Common myeloid progenitor, CD34-positive (primary cell): ENCODE measurements at regions not wholly inside any gene's neighbourhood (a gene's known extent, or its start where the extent isn't known, plus 50 kb on each side); places are given as distances from the start of the nearest gene placed in this dataset.

Experiments
- CTCF ChIA-PET: fragments of 350-600 bp; sonication (Branson Sonifier 250); formaldehyde crosslinking; loops from one replicate; lab custom pipeline; 2021; ENCODE audit warnings: antibody characterized with exemption; lab: Charles Lee
- POLR2A ChIA-PET: fragments of 350-600 bp; sonication (Branson Sonifier 250); formaldehyde crosslinking; loops from one replicate; lab custom pipeline; 2021; ENCODE audit warnings: antibody characterized with exemption; lab: Charles Lee
- DNase-seq, 3 donors: peaks; one replicate each; pipeline versions ENCODE4 v3.0.0 to v3.0.0-alpha.2; 2013
- H3K27ac ChIP-seq, 2 experiments: 1 replicate in 1 of 2; 2 replicates in 1 of 2; pipeline ENCODE4 v1.7.0; 2013; ENCODE audit warnings: inconsistent platforms in 2 of 2, low read length in 2 of 2, mild to moderate bottlenecking in 2 of 2, low read depth in 1 of 2, moderate library complexity in 1 of 2; ENCODE audit not compliant: severe bottlenecking in 2 of 2, insufficient read depth in 1 of 2, poor library complexity in 1 of 2
- H3K27me3 ChIP-seq, 5 experiments: replicated peaks in 2 of 5; 1 replicate in 3 of 5; 2 replicates in 2 of 5; pipeline versions ENCODE4 v1.6.1 to v1.7.0; 2013; ENCODE audit warnings: low read length in 4 of 5, mild to moderate bottlenecking in 2 of 5, moderate library complexity in 2 of 5, inconsistent platforms in 1 of 5; ENCODE audit not compliant: insufficient read depth in 5 of 5, control insufficient read depth in 4 of 5
- H3K36me3 ChIP-seq, 4 experiments: 1 replicate in 2 of 4; 2 replicates in 2 of 4; pipeline versions ENCODE4 v1.6.1 to v1.7.0; 2013; ENCODE audit warnings: low read length in 3 of 4, control low read depth in 1 of 4, mild to moderate bottlenecking in 1 of 4; ENCODE audit not compliant: control insufficient read depth in 4 of 4, insufficient read depth in 4 of 4
- H3K4me1 ChIP-seq, 4 experiments: 1 replicate in 3 of 4; 2 replicates in 1 of 4; pipeline versions ENCODE4 v1.6.1 to v1.7.1; 2013; ENCODE audit warnings: low read length in 3 of 4, mild to moderate bottlenecking in 3 of 4, control low read depth in 1 of 4, inconsistent platforms in 1 of 4, moderate library complexity in 1 of 4; ENCODE audit not compliant: control insufficient read depth in 4 of 4, insufficient read depth in 4 of 4; ENCODE audit errors: control extremely low read depth in 1 of 4
- H3K4me3 ChIP-seq, 7 experiments: 1 replicate in 4 of 7; 2 replicates in 3 of 7; pipeline versions ENCODE4 v1.5.1 to v1.7.0; 2013; ENCODE audit warnings: mild to moderate bottlenecking in 7 of 7, low read length in 6 of 7, moderate library complexity in 6 of 7, inconsistent platforms in 2 of 7, low read depth in 2 of 7, control low read depth in 1 of 7; ENCODE audit not compliant: insufficient read depth in 4 of 7, control insufficient read depth in 1 of 7; ENCODE audit errors: extremely low read depth in 1 of 7
- H3K9me3 ChIP-seq, 5 experiments: 1 replicate in 4 of 5; 2 replicates in 1 of 5; pipeline versions ENCODE4 v1.6.1 to v1.7.1; 2013; ENCODE audit warnings: low read length in 4 of 5, mild to moderate bottlenecking in 2 of 5, inconsistent platforms in 1 of 5, low read depth in 1 of 5, moderate library complexity in 1 of 5; ENCODE audit not compliant: control insufficient read depth in 4 of 5, insufficient read depth in 2 of 5; ENCODE audit errors: control extremely low read depth in 1 of 5
- whole genome bisulfite sequencing: methylation state at CpG from one replicate; pipeline ENCODE4 v1.1.5; 2013; ENCODE audit not compliant: insufficient coverage; 5-methylcytosine and 5-hydroxymethylcytosine counted together

DNA sequence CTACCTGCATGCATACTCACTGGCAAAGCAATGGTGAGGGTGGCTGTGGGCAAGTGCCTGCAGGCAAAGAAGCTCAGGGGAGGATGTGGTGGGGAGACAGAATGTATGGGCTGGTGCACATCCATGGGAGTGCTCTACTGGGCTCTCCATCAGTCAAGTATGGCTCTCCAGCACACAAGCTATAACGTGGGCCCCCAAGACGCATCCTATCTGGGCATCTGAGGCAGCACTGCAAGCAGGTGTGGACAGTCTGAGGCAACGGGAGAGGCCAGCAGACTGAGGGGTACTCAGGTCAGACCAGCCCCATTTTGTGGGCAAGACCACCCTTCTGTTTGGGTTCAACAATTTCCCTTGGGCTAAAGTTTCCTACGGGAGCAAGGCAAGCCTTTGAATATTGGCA, 1227.8 kb downstream of the FAM133A start:
- no peaks in the 10 kb centered on the region for H3K36me3 ChIP-seq
- H3K27ac ChIP-seq = no peak overlapping the region
- H3K27me3 ChIP-seq = no peaks in the 10 kb centered on the region
- no peak for DNase-seq
- no peaks in the 10 kb centered on the region for H3K4me1 ChIP-seq
- ChIA-PET POLR2A (no interaction called here), CTCF (no interaction called here)
- no peak overlapping the region for H3K4me3 ChIP-seq
- WGBS = 81% methylated on average over 4 of the region's 4 CpGs
- H3K9me3 ChIP-seq = peaks cover 0 to 1% (median 0%) of the 10 kb centered on the region in 5 experiments

DNA sequence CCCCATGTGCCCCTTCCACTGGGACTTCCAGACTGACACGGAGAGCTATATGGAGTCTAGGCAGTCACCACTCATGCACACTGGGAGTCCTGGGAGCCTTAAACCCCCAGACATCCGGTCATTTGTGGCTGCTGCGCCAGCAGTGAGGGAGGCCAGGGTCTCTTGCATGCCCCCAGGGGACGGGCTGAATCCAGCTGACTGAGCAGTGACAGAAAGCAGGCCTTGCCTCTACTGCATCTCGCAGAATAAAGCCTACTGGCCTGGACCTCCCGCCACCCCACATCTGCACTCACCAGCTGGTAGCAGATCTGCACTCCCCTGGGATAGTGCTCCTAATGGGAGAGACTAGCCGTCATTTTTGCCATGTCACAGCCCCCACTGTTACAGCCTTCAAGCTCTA, 1234.2 kb downstream of the FAM133A start:
- no peak overlapping the region for H3K4me3 ChIP-seq
- ChIA-PET POLR2A (no interaction called here), CTCF (no interaction called here)
- no peaks in the 10 kb centered on the region for H3K9me3 ChIP-seq
- no peaks in the 10 kb centered on the region for H3K36me3 ChIP-seq
- H3K27ac ChIP-seq = no peak overlapping the region
- WGBS = 86% methylated on average over 5 of the region's 7 CpGs
- H3K27me3 ChIP-seq = no peaks in the 10 kb centered on the region
- H3K4me1 ChIP-seq = no peaks in the 10 kb centered on the region
- no peak for DNase-seq

- ChIA-PET CTCF (no interaction called here), POLR2A (no interaction called here)
- no peaks in the 10 kb centered on the region for H3K27me3 ChIP-seq
- no peaks in the 10 kb centered on the region for H3K36me3 ChIP-seq
- H3K9me3 ChIP-seq = no peaks in the 10 kb centered on the region
- no peaks in the 10 kb centered on the region for H3K4me1 ChIP-seq
- no peak for DNase-seq
- no peak overlapping the region for H3K27ac ChIP-seq
- 70% methylated on average over 5 of the region's 7 CpGs for WGBS
- no peak overlapping the region for H3K4me3 ChIP-seq
Measured at GRCh38 chrX:94908648-94909047, 1234.6 kb downstream of the FAM133A start.

- DNase-seq = no peak
- ChIA-PET POLR2A (no interaction called here), CTCF (no interaction called here)
- WGBS = 40% methylated on average over 1 of the region's 1 CpG
- no peak overlapping the region for H3K4me3 ChIP-seq
- no peaks in the 10 kb centered on the region for H3K36me3 ChIP-seq
- H3K27me3 ChIP-seq = no peaks in the 10 kb centered on the region
- no peaks in the 10 kb centered on the region for H3K9me3 ChIP-seq
- H3K27ac ChIP-seq = no peak overlapping the region
- no peaks in the 10 kb centered on the region for H3K4me1 ChIP-seq
Measured at GRCh38 chrX:94914235-94914634, 1240.2 kb downstream of the FAM133A start.

DNA sequence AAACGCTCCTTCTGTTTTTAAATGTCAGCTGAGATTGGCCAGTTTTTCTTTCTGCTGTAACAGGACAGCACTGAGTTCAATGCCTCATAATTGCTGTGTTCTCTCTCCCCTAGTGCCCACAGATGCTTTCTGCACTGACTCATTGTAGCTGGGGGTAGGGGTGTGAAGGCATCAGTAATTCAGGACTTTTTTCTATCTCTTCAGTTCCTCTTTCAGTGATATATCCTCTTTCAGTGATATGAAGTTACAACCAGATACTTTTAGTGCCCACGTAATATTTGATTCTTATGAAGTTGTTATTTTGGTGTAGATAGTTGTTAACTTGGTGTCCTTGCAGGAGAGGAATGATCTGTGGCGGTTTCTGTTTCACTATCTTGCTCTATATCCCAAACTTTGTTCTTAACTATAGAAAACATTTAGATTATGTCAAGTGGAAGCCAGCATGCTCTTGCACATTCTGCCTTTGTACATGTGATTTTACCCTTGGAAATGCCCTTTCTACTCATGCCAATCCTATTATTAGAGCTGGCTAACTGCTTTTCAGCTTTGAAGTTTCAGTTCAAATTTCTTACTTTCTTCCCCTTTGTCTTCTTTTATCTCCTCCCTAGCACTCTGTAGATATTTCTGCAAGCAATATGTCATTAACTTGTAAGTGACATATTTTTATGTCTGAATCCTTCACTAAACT, 1258.4 kb downstream of the FAM133A start:
- Histone ChIP-seq H3K4me1 (no peaks in the 10 kb centered on the region), H3K27ac (no peak overlapping the region), H3K9me3 (no peaks in the 10 kb centered on the region), H3K27me3 (no peaks in the 10 kb centered on the region), H3K36me3 (no peaks in the 10 kb centered on the region), H3K4me3 (no peak overlapping the region)
- CTCF ChIA-PET = no interaction called here
- DNase-seq = no peak
- POLR2A ChIA-PET = no interaction called here
- WGBS = 100% methylated on average over 1 of the region's 3 CpGs

DNA sequence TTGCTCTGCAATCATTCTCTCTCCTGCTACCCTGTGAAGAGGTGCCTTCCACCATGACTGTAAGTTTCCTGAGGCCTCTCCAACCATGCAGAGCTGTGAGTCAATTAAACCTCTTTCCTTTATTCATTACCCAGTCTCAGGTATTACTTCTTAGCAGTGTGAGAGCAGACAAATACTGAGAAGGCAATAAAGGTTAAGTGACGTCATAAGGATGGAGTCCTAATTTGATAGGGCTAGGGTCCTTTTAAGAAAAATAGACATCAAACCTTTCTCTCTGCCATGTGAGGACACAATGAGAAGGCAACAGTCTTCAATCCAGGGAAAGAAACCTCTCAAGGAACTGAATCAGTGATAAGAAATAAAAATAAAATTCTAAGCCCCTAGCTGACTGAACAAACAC, 1262.7 kb downstream of the FAM133A start:
- no peaks in the 10 kb centered on the region for H3K9me3 ChIP-seq
- 100% methylated on average over 1 of the region's 1 CpG for WGBS
- DNase-seq = no peak
- no peaks in the 10 kb centered on the region for H3K27me3 ChIP-seq
- no peaks in the 10 kb centered on the region for H3K4me1 ChIP-seq
- CTCF ChIA-PET = no interaction called here
- POLR2A ChIA-PET = no interaction called here
- no peak overlapping the region for H3K27ac ChIP-seq
- no peaks in the 10 kb centered on the region for H3K36me3 ChIP-seq
- no peak overlapping the region for H3K4me3 ChIP-seq

GRCh38 chrX:94937491-94937890, 1263.5 kb downstream of the FAM133A start:
- Histone ChIP-seq H3K4me1 (no peaks in the 10 kb centered on the region), H3K36me3 (no peaks in the 10 kb centered on the region), H3K27ac (no peak overlapping the region), H3K9me3 (no peaks in the 10 kb centered on the region), H3K27me3 (no peaks in the 10 kb centered on the region), H3K4me3 (no peak overlapping the region)
- WGBS = 75% methylated on average over 1 of the region's 2 CpGs
- ChIA-PET CTCF (no interaction called here), POLR2A (no interaction called here)
- no peak for DNase-seq
